SK-N-SH (cell line): ENCODE measurements at regions not wholly inside any gene's neighbourhood (a gene's known extent, or its start where the extent isn't known, plus 50 kb on each side); places are given as distances from the start of the nearest gene placed in this dataset.

Source experiments
- CTCF ChIA-PET: fragments of 300-600, 350-600 bp; formaldehyde crosslinking; extraction: SDS; loops from one replicate; lab custom pipeline; 2021; lab: Yijun Ruan, JAX
- POLR2A ChIA-PET: fragments of 350-600 bp; sonication (Branson Sonifier 250); formaldehyde crosslinking; extraction: SDS; loops from one replicate; lab custom pipeline; 2020; ENCODE audit warnings: antibody characterized with exemption, inconsistent platforms; lab: Yijun Ruan, JAX
- DNase-seq: peaks from one replicate; pipeline ENCODE4 v3.0.0; 2012
- H2AFZ ChIP-seq: fragments of 200-600 bp; sonication (generic); 2 replicates; pipeline ENCODE4 v1.8.1; 2016; ENCODE audit warnings: antibody characterized with exemption, mild to moderate bottlenecking, low read depth
- H3F3A ChIP-seq: fragments of 200-600 bp; sonication (generic); replicated peaks from 2 replicates; pipeline ENCODE3; 2016; ENCODE audit warnings: antibody characterized with exemption, mild to moderate bottlenecking; ENCODE audit not compliant: insufficient read depth
- H3K27ac ChIP-seq, 2 experiments: fragments of 200-500 bp in 1 of 2; fragments of 200-600 bp in 1 of 2; sonication (Bioruptor generic) in 1 of 2; sonication (generic), shearing (Covaris generic) in 1 of 2; 2 replicates each; pipeline versions ENCODE4 v1.5.1 to v1.6.1; 2014 to 2016; ENCODE audit warnings: low read depth in 2 of 2, inconsistent platforms in 1 of 2, low read length in 1 of 2, mild to moderate bottlenecking in 1 of 2, mixed read lengths in 1 of 2
- H3K27me3 ChIP-seq: fragments of 200-600 bp; sonication (generic), shearing (Covaris generic); 2 replicates; pipeline ENCODE4 v1.6.1; 2016; ENCODE audit warnings: mixed run types; ENCODE audit not compliant: insufficient read depth
- H3K36me3 ChIP-seq, 2 experiments: fragments of 200-500 bp in 1 of 2; fragments of 200-600 bp in 1 of 2; sonication (Bioruptor generic) in 1 of 2; sonication (generic) in 1 of 2; replicated peaks in 1 of 2; 2 replicates each; pipeline versions ENCODE3 to v1.5.1; 2014 to 2016; ENCODE audit warnings: low read length in 1 of 2, mild to moderate bottlenecking in 1 of 2; ENCODE audit not compliant: insufficient read depth in 2 of 2, control insufficient read depth in 1 of 2
- H3K4me1 ChIP-seq, 2 experiments: fragments of 200-500 bp in 1 of 2; fragments of 200-600 bp in 1 of 2; sonication (Bioruptor generic) in 1 of 2; sonication (generic), shearing (Covaris generic) in 1 of 2; 2 replicates each; pipeline versions ENCODE4 v1.5.1 to v1.6.1; 2014 to 2016; ENCODE audit warnings: low read depth in 1 of 2, low read length in 1 of 2, mixed run types in 1 of 2; ENCODE audit not compliant: insufficient read depth in 2 of 2, control insufficient read depth in 1 of 2
- H3K4me2 ChIP-seq: fragments of 200-600 bp; sonication (generic), shearing (Covaris generic); 2 replicates; pipeline ENCODE4 v1.6.1; 2017; ENCODE audit warnings: mixed run types
- H3K4me3 ChIP-seq, 2 experiments: fragments of 200-500 bp in 1 of 2; fragments of 200-600 bp in 1 of 2; sonication (Bioruptor generic) in 1 of 2; sonication (generic), shearing (Covaris generic) in 1 of 2; 2 replicates each; pipeline versions ENCODE4 v1.5.1 to v1.8.1; 2014 to 2016; ENCODE audit warnings: low read depth in 2 of 2, inconsistent platforms in 1 of 2, low read length in 1 of 2, mild to moderate bottlenecking in 1 of 2, mixed read lengths in 1 of 2, moderate library complexity in 1 of 2
- H3K79me2 ChIP-seq: fragments of 200-600 bp; sonication (generic); 2 replicates; pipeline ENCODE4 v1.8.1; 2017; ENCODE audit warnings: mild to moderate bottlenecking; ENCODE audit not compliant: insufficient read depth
- H3K9ac ChIP-seq: fragments of 200-600 bp; sonication (generic); 2 replicates; pipeline ENCODE4 v1.6.1; 2017; ENCODE audit warnings: mixed run types
- H3K9me2 ChIP-seq: fragments of 200-600 bp; sonication (generic); 2 replicates; pipeline ENCODE4 v1.6.1; 2017; ENCODE audit warnings: mixed run types
- H3K9me3 ChIP-seq: fragments of 200-600 bp; sonication (generic); 2 replicates; pipeline ENCODE4 v1.6.1; 2017; ENCODE audit warnings: mixed run types, mild to moderate bottlenecking, moderate library complexity
- H4K20me1 ChIP-seq: fragments of 200-600 bp; sonication (generic); 2 replicates; pipeline ENCODE4 v1.6.1; 2017; ENCODE audit warnings: mild to moderate bottlenecking, mixed run types; ENCODE audit not compliant: insufficient read depth
- ELF1 ChIP-seq: IDR thresholded peaks from 2 replicates; pipeline ENCODE4 v1.4.0; 2012
- FOSL2 ChIP-seq: IDR thresholded peaks from 2 replicates; pipeline ENCODE4 v1.4.0; 2012; ENCODE audit warnings: low read depth, mild to moderate bottlenecking, moderate library complexity, borderline replicate concordance
- FOXM1 ChIP-seq: IDR thresholded peaks from 2 replicates; pipeline ENCODE4 v1.4.0; 2012; ENCODE audit warnings: low read depth, mild to moderate bottlenecking
- GATA2 ChIP-seq: sonication (generic); formaldehyde crosslinking; IDR thresholded peaks from 2 replicates; pipeline ENCODE4 v1.5.0; 2020; ENCODE audit warnings: mild to moderate bottlenecking, missing genetic modification reagents
- JUND ChIP-seq: IDR thresholded peaks from 2 replicates; pipeline ENCODE4 v1.4.0; 2012
- MEF2A ChIP-seq: IDR thresholded peaks from 2 replicates; pipeline ENCODE4 v1.4.0; 2012; ENCODE audit warnings: low read depth, borderline replicate concordance
- NFIC ChIP-seq: IDR thresholded peaks from 2 replicates; pipeline ENCODE4 v1.4.0; 2012; ENCODE audit warnings: borderline replicate concordance
- NRF1 ChIP-seq: IDR thresholded peaks from 2 replicates; pipeline ENCODE4 v1.6.1; 2012; ENCODE audit warnings: low read depth, mild to moderate bottlenecking, low read length
- RAD21 ChIP-seq: IDR thresholded peaks from 2 replicates; pipeline ENCODE4 v1.6.1; 2012; ENCODE audit warnings: mild to moderate bottlenecking, low read length
- RCOR1 ChIP-seq: fragments of 150-350 bp; IDR thresholded peaks from 2 replicates; pipeline ENCODE4 v1.6.1; 2017; ENCODE audit warnings: antibody characterized with exemption, low read length
- RXRA ChIP-seq: IDR thresholded peaks from 2 replicates; pipeline ENCODE4 v1.4.0; 2012; ENCODE audit warnings: low read depth, mild to moderate bottlenecking, borderline replicate concordance
- SIN3A ChIP-seq: IDR thresholded peaks from 2 replicates; pipeline ENCODE4 v1.6.1; 2012; ENCODE audit warnings: low read depth, mild to moderate bottlenecking, low read length, moderate library complexity, borderline replicate concordance
- SMC3 ChIP-seq: IDR thresholded peaks from 2 replicates; pipeline ENCODE4 v1.6.1; 2012; ENCODE audit warnings: low read depth, low read length, improper control_type of control experiment
- TCF12 ChIP-seq: IDR thresholded peaks from 2 replicates; pipeline ENCODE4 v1.4.0; 2012
- TEAD4 ChIP-seq: IDR thresholded peaks from 2 replicates; pipeline ENCODE4 v1.4.0; 2012; ENCODE audit warnings: mild to moderate bottlenecking, borderline replicate concordance; ENCODE audit not compliant: insufficient read depth
- YY1 ChIP-seq: IDR thresholded peaks from 2 replicates; pipeline ENCODE4 v1.4.0; 2012; ENCODE audit warnings: low read depth, mild to moderate bottlenecking
- WGBS: methylation state at CpG from one replicate; pipeline ENCODE4 v1.1.6; 2017; ENCODE audit warnings: low lambda C conversion rate; 5-methylcytosine and 5-hydroxymethylcytosine counted together
- TF ChIP-seq, protein P1 (sequence below): IDR thresholded peaks from 2 replicates; pipeline ENCODE4 v1.4.0; 2012; ENCODE audit warnings: low read depth, borderline replicate concordance
- TF ChIP-seq, protein P2 (sequence below): fragments of 150-350 bp; IDR thresholded peaks from 2 replicates; pipeline ENCODE4 v1.6.1; 2016; ENCODE audit warnings: mild to moderate bottlenecking, low read depth, low read length
- TF ChIP-seq, protein P3 (sequence below): IDR thresholded peaks from 2 replicates; pipeline ENCODE4 v1.6.1; 2012; ENCODE audit warnings: mild to moderate bottlenecking, low read depth, low read length, moderate library complexity
- TF ChIP-seq, protein P4 (sequence below): fragments of 200-600 bp; sonication (generic); IDR thresholded peaks from 2 replicates; pipeline ENCODE4 v1.6.1; 2017; ENCODE audit warnings: antibody characterized with exemption, mild to moderate bottlenecking, moderate library complexity

DNA sequence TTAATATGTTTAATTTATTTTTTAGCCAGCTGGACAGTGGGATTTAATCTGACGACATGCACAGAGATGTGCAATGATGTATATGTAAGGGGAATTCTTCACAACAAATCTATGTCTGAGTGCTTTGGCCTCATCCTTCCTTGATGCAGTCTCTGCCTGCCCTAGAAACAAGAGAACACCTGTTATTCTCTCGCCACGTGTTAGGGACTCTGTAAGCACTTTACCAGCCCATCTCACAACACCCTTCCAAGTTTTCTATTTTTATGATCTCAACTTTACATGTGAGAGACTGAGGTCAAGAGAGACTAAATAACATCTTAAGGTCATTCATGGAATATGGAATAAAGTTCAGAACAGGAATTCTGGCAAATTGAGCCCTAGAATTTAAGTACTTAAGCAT, 123.0 kb upstream of the GAS1 start:
- WGBS = 89% methylated on average over 3 of the region's 3 CpGs
- Histone ChIP-seq H3K4me3 (no peak overlapping the region), H3K27me3 (no peaks in the 10 kb centered on the region), H4K20me1 (no peaks in the 10 kb centered on the region), H3K36me3 (no peaks in the 10 kb centered on the region), H3K9ac (no peak overlapping the region), H3K79me2 (no peaks in the 10 kb centered on the region), H3K9me2 (no peaks in the 10 kb centered on the region), H3F3A (no peaks in the 10 kb centered on the region), H3K4me1 (no peaks in the 10 kb centered on the region), H3K9me3 (no peaks in the 10 kb centered on the region), H3K27ac (no peak overlapping the region), H3K4me2 (no peak overlapping the region), H2AFZ (no peak overlapping the region)
- no peak for DNase-seq
- ChIA-PET POLR2A (no interaction called here), CTCF (interaction anchor here (0.9 kb wide), 1 partner anchor 16 kb away, joined by 4 read pairs; no protein-coding TSS in a partner anchor)
- TF ChIP-seq RCOR1 = no peak
- no peak for TF ChIP-seq FOXM1
- TF ChIP-seq SMC3 = no peak
- TF ChIP-seq, protein P1, sequence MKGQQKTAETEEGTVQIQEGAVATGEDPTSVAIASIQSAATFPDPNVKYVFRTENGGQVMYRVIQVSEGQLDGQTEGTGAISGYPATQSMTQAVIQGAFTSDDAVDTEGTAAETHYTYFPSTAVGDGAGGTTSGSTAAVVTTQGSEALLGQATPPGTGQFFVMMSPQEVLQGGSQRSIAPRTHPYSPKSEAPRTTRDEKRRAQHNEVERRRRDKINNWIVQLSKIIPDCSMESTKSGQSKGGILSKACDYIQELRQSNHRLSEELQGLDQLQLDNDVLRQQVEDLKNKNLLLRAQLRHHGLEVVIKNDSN = no peak
- TF ChIP-seq TEAD4 = no peak
- TF ChIP-seq RXRA = no peak
- no peak for TF ChIP-seq NFIC
- TF ChIP-seq TCF12 = no peak
- no peak for TF ChIP-seq RAD21
- no peak for TF ChIP-seq GATA2 (CRISPR knock-in tag)
- TF ChIP-seq, protein P2, sequence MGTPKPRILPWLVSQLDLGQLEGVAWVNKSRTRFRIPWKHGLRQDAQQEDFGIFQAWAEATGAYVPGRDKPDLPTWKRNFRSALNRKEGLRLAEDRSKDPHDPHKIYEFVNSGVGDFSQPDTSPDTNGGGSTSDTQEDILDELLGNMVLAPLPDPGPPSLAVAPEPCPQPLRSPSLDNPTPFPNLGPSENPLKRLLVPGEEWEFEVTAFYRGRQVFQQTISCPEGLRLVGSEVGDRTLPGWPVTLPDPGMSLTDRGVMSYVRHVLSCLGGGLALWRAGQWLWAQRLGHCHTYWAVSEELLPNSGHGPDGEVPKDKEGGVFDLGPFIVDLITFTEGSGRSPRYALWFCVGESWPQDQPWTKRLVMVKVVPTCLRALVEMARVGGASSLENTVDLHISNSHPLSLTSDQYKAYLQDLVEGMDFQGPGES = no peak
- TF ChIP-seq NRF1 = no peak
- TF ChIP-seq FOSL2 = no peak
- TF ChIP-seq, protein P3, sequence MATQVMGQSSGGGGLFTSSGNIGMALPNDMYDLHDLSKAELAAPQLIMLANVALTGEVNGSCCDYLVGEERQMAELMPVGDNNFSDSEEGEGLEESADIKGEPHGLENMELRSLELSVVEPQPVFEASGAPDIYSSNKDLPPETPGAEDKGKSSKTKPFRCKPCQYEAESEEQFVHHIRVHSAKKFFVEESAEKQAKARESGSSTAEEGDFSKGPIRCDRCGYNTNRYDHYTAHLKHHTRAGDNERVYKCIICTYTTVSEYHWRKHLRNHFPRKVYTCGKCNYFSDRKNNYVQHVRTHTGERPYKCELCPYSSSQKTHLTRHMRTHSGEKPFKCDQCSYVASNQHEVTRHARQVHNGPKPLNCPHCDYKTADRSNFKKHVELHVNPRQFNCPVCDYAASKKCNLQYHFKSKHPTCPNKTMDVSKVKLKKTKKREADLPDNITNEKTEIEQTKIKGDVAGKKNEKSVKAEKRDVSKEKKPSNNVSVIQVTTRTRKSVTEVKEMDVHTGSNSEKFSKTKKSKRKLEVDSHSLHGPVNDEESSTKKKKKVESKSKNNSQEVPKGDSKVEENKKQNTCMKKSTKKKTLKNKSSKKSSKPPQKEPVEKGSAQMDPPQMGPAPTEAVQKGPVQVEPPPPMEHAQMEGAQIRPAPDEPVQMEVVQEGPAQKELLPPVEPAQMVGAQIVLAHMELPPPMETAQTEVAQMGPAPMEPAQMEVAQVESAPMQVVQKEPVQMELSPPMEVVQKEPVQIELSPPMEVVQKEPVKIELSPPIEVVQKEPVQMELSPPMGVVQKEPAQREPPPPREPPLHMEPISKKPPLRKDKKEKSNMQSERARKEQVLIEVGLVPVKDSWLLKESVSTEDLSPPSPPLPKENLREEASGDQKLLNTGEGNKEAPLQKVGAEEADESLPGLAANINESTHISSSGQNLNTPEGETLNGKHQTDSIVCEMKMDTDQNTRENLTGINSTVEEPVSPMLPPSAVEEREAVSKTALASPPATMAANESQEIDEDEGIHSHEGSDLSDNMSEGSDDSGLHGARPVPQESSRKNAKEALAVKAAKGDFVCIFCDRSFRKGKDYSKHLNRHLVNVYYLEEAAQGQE = no peak
- no peak for TF ChIP-seq SIN3A
- TF ChIP-seq MEF2A = no peak
- TF ChIP-seq YY1 = no peak
- TF ChIP-seq ELF1 = no peak
- TF ChIP-seq, protein P4, sequence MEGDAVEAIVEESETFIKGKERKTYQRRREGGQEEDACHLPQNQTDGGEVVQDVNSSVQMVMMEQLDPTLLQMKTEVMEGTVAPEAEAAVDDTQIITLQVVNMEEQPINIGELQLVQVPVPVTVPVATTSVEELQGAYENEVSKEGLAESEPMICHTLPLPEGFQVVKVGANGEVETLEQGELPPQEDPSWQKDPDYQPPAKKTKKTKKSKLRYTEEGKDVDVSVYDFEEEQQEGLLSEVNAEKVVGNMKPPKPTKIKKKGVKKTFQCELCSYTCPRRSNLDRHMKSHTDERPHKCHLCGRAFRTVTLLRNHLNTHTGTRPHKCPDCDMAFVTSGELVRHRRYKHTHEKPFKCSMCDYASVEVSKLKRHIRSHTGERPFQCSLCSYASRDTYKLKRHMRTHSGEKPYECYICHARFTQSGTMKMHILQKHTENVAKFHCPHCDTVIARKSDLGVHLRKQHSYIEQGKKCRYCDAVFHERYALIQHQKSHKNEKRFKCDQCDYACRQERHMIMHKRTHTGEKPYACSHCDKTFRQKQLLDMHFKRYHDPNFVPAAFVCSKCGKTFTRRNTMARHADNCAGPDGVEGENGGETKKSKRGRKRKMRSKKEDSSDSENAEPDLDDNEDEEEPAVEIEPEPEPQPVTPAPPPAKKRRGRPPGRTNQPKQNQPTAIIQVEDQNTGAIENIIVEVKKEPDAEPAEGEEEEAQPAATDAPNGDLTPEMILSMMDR = no peak
- TF ChIP-seq JUND = no peak
- TF ChIP-seq, all 33 proteins: peak for 0
